WTC11 (cell line): ENCODE measurements at regions not wholly inside any gene's neighbourhood (a gene's known extent, or its start where the extent isn't known, plus 50 kb on each side); places are given as distances from the start of the nearest gene placed in this dataset.

Source experiments
- ATAC-seq: fragments of 200-7000 bp; cut with Tn5 transposase; 2 replicates; pipeline ENCODE4 v1.10.0; 2021; ENCODE audit warnings: mild to moderate bottlenecking, moderate library complexity
- CTCF ChIA-PET: fragments of 300-600 bp; sonication (Branson Sonifier 250); formaldehyde crosslinking; loops from one replicate; lab custom pipeline; 2021; ENCODE audit warnings: antibody characterized with exemption; lab: Charles Lee
- POLR2A ChIA-PET: fragments of 350-600 bp; sonication (Branson Sonifier 250); formaldehyde crosslinking; loops from one replicate; lab custom pipeline; 2021; ENCODE audit warnings: antibody characterized with exemption; lab: Charles Lee
- DNase-seq: peaks from one replicate; pipeline ENCODE4 v3.0.0; 2021; ENCODE audit warnings: low spot score
- H3K27ac Mint-ChIP-seq: 2 replicates; pipeline ENCODE4 v1.8.0; 2021; ENCODE audit warnings: mixed read lengths
- H3K27me3 Mint-ChIP-seq: 2 replicates; pipeline ENCODE4 v1.8.0; 2021; ENCODE audit warnings: low read depth, mild to moderate bottlenecking, moderate library complexity, mixed read lengths
- H3K36me3 Mint-ChIP-seq: 2 replicates; pipeline ENCODE4 v1.8.0; 2021; ENCODE audit warnings: mixed read lengths
- H3K4me1 Mint-ChIP-seq: 2 replicates; pipeline ENCODE4 v1.8.0; 2022; ENCODE audit warnings: mixed read lengths
- H3K4me3 Mint-ChIP-seq: 2 replicates; pipeline ENCODE4 v1.8.0; 2021; ENCODE audit warnings: mild to moderate bottlenecking, moderate library complexity, mixed read lengths
- H3K9me3 Mint-ChIP-seq: 2 replicates; pipeline ENCODE4 v1.8.0; 2021; ENCODE audit warnings: mixed read lengths
- AFF4 ChIP-seq: sonication (generic); formaldehyde crosslinking; IDR thresholded peaks from 2 replicates; pipeline ENCODE4 v1.8.1; 2023; ENCODE audit warnings: mild to moderate bottlenecking, missing genetic modification reagents, borderline replicate concordance
- AR ChIP-seq: fragments of 250-450 bp; sonication (Bioruptor Pico); IDR thresholded peaks from 2 replicates; pipeline ENCODE4 v1.9.0; 2021; ENCODE audit warnings: mild to moderate bottlenecking
- ARID4B ChIP-seq: sonication (generic); formaldehyde crosslinking; IDR thresholded peaks from 2 replicates; pipeline ENCODE4 v1.8.0; 2023; ENCODE audit warnings: missing genetic modification reagents, mild to moderate bottlenecking, borderline replicate concordance
- ATF6 ChIP-seq: sonication (generic); formaldehyde crosslinking; IDR thresholded peaks from 2 replicates; pipeline ENCODE4 v1.8.1; 2023; ENCODE audit warnings: mild to moderate bottlenecking, missing genetic modification reagents
- CBFB ChIP-seq: sonication (generic); formaldehyde crosslinking; IDR thresholded peaks from 2 replicates; pipeline ENCODE4 v1.8.1; 2022; ENCODE audit warnings: mild to moderate bottlenecking, low read depth, missing genetic modification reagents
- E2F4 ChIP-seq: sonication (generic); formaldehyde crosslinking; IDR thresholded peaks from 2 replicates; pipeline ENCODE4 v1.8.1; 2022; ENCODE audit warnings: low read depth, mild to moderate bottlenecking, moderate library complexity, missing genetic modification reagents, borderline replicate concordance
- GTF2I ChIP-seq: fragments of 250-450 bp; sonication (Bioruptor Pico); conservative IDR thresholded peaks from 2 replicates; pipeline ENCODE4 v1.4.0; 2021; ENCODE audit warnings: mild to moderate bottlenecking
- MAX ChIP-seq: sonication (generic); formaldehyde crosslinking; IDR thresholded peaks from 2 replicates; pipeline ENCODE4 v1.8.0; 2022; ENCODE audit warnings: mild to moderate bottlenecking, missing genetic modification reagents
- MXD4 ChIP-seq: fragments of 250-450 bp; sonication (Bioruptor Pico); IDR thresholded peaks from 2 replicates; pipeline ENCODE4 v1.8.0; 2021; ENCODE audit warnings: mild to moderate bottlenecking, moderate library complexity, borderline replicate concordance
- NR3C1 ChIP-seq: sonication (generic); formaldehyde crosslinking; conservative IDR thresholded peaks from 2 replicates; pipeline ENCODE4 v1.8.1; 2023; ENCODE audit warnings: low read depth, mild to moderate bottlenecking, missing genetic modification reagents
- SMAD3 ChIP-seq: sonication (generic); formaldehyde crosslinking; IDR thresholded peaks from 2 replicates; pipeline ENCODE4 v1.8.0; 2022; ENCODE audit warnings: missing genetic modification reagents, mild to moderate bottlenecking, borderline replicate concordance
- SOX15 ChIP-seq: fragments of 250-450 bp; sonication (Bioruptor Pico); IDR thresholded peaks from 2 replicates; pipeline ENCODE4 v1.9.0; 2021; ENCODE audit warnings: mild to moderate bottlenecking
- ZBTB21 ChIP-seq: sonication (generic); formaldehyde crosslinking; IDR thresholded peaks from 2 replicates; pipeline ENCODE4 v1.8.1; 2023; ENCODE audit warnings: mild to moderate bottlenecking, missing genetic modification reagents, borderline replicate concordance
- ZNF396 ChIP-seq: fragments of 250-450 bp; sonication (Bioruptor Pico); IDR thresholded peaks from 2 replicates; pipeline ENCODE4 v1.8.0; 2021; ENCODE audit warnings: mild to moderate bottlenecking, moderate library complexity, borderline replicate concordance
- ZNF532 ChIP-seq: fragments of 250-450 bp; sonication (Bioruptor Pico); IDR thresholded peaks from 2 replicates; pipeline ENCODE4 v1.9.0; 2021; ENCODE audit warnings: mild to moderate bottlenecking, borderline replicate concordance

- TF ChIP-seq AR (CRISPR knock-in tag) (no peak), SOX15 (CRISPR knock-in tag) (no peak), ATF6 (CRISPR knock-in tag) (no peak), GTF2I (CRISPR knock-in tag) (no peak), MXD4 (CRISPR knock-in tag) (no peak), MAX (CRISPR knock-in tag) (no peak), ZNF532 (CRISPR knock-in tag) (no peak), AFF4 (CRISPR knock-in tag) (no peak)
These were observed 292.8 kb downstream of the CCDC85A start (continued) for GRCh38 chr2:56476509-56477071.

GRCh38 chr2:56478027-56478426, 294.2 kb downstream of the CCDC85A start:
- ATAC-seq, result no peak
- no peak for TF ChIP-seq ZNF396
- TF ChIP-seq ARID4B (CRISPR knock-in tag), result no peak
- no peak for TF ChIP-seq E2F4 (CRISPR knock-in tag)
- no peak for TF ChIP-seq ZBTB21 (CRISPR knock-in tag)
- TF ChIP-seq SMAD3 (CRISPR knock-in tag), result no peak
- no peak for TF ChIP-seq GTF2I (CRISPR knock-in tag)
- no peak for TF ChIP-seq NR3C1 (CRISPR knock-in tag)
- TF ChIP-seq CBFB (CRISPR knock-in tag), result no peak

More at GRCh38 chr2:56478027-56478426, 294.2 kb downstream of the CCDC85A start:
- Mint-ChIP-seq H3K9me3 (no peaks in the 10 kb centered on the region), H3K27ac (no peak overlapping the region), H3K36me3 (no peaks in the 10 kb centered on the region), H3K4me1 (peaks cover 35% of the 10 kb centered on the region), H3K4me3 (no peak overlapping the region), H3K27me3 (no peaks in the 10 kb centered on the region)
- CTCF ChIA-PET, result no interaction called here
- DNase-seq, result no peak
- POLR2A ChIA-PET, result no interaction called here
